Suppressor macrophage treated with lipopolysaccharide for 4 hours (primary cell): ENCODE measurements at regions not wholly inside any gene's neighbourhood (a gene's known extent, or its start where the extent isn't known, plus 50 kb on each side); places are given as distances from the start of the nearest gene placed in this dataset.

Experiments used
- DNase-seq: peaks from one replicate; pipeline ENCODE4 v3.0.0-alpha.2; 2020

DNA sequence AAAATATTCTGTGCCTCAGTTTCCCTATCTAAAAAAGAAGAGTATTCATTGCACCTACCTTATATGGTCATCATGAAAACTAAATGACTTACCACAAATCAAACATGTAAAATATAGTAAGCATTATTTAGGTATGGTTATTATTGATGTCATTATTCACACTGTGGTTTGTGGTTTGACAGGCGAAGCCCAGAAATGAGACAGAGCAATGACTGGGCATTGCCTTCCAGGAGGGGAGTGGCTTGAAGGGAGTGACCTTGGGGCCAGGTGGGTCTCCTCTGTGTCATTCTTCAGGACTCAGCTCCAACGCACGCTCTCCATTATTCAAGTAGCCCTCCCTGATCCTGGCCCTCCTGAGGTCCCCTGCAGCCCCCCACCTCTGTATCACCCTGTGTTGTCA, 133.7 kb downstream of the DMRTA2 start:
- no peak for DNase-seq

DNA sequence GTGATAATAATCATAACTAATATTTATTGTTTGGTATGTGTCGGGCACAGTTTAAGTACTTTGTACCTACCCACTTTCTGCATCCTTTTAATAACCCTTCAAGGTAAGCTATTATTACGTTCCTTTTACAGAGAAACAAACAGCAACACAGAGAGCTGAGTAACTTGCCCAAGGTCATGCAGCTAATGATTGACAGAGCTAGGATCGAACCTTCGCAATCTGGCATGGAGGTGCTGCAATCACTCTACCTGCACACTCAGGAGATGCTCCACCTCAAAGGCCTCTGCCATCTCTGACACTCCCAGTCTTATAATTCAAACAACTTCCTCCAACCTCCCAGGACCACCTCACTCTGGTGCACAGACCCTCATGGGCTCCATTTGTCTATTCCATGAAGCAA, 137.2 kb downstream of the DMRTA2 start:
- DNase-seq = no peak

DNA sequence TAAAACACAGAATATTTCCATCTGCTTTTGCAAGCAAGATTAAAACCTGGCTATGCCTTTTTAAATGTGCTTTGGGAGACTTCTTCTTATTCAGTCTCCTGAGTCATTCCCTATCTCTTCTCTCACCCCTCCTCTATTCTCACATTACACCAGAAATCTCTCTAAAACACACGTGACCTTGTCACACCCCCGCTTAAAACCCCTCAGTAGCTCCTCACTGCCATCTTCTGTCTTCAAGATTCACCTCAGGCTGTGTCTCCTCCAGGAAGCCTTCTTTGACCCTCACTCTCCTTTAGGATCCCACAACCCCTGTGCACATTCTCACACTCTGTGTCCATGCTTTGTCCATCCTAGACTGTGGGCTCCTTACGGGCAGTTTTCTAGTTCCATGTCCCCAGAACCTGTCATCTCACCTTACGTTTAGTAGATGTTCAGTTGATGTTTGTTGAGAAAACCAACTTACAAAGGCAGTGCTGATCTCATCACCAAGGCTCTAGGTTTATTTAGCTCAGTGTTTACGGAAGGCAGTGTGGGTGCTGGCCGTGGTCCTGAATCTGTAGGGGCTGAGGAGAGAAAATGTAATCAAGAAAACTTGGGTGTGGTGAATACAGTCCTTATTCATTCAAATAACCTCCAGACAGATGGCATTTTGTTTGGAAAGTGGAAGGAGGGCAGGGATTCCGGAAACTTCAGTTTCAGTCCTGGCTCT, 143.5 kb downstream of the DMRTA2 start:
- DNase-seq = peak; percentile 6

DNA sequence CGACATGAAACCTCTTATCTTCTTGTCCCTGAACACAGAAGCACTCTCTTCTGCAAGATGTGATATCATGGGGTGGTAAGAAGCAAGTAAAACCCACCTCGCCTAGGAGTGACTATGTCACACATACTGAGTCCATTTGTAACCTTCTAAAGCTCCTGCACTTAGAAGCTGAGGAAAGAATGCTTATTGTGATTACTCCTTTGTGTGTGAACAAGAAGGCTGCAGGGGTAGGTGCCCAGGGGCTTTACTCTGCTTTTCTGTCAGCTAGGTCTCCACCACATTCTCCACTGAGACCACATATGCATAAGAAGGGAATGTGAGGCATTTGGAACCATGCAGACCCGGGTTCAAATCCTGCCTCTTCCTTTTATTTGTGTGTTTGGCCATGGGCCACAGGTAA, 144.3 kb downstream of the DMRTA2 start:
- no peak for DNase-seq

DNA sequence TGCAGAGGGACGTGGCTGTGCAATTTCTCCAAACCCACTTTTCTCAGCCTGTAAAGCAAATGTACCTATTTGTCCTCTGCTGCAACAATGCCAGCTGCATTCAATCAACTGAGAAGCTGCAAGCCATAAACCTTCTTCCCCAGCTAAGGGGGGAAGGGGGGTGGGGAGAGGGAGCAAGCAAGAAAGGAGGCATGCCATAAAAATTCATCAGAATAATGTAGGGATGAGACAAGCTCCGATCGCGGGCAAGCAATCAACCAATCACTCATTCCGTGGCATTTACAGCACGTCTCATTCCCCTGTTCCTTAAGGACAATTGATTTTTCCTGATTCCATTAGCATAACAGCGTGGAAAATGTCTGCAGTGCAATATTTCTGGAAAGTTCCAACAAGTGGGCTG, 144.8 kb downstream of the DMRTA2 start:
- DNase-seq = no peak

DNA sequence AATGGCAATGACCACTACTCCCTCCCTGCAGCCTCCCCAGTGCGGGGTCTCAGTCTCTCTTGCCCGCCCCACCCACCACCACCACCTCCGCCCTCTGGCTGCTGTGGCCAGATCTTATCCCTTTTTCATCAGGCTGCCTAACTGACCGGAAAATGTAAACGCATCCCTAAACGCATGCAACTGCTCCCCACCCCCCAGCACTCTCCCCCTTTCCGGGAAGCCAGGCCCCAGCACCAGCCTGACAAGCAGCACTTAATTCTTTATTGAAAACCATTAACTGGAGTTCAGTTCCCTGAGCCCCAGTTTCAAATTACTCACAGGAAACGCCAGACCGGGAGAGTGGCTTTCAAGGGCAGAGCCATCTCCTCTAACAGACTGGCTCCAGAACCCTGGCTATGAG, 147.7 kb downstream of the DMRTA2 start:
- DNase-seq = no peak

DNA sequence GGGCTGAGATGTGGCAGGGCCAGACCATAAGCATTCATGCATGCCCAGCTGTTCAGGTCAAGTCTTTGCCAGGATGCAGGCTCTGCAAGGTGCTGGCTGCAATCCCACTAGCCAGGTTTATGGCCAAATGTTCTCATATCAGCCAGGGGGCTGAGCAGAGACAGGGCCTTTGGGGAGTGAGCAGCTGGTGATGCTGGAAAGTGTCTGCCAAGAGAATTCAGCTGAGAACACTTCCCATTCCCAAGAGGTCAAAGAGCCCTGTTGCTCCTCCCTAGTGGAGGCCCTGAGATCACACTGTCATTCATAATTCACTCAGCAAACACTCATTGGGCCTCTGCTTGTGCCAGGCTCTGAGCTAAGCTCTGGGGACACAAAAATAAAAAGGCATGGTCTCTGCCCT, 150.3 kb downstream of the DMRTA2 start:
- no peak for DNase-seq

DNA sequence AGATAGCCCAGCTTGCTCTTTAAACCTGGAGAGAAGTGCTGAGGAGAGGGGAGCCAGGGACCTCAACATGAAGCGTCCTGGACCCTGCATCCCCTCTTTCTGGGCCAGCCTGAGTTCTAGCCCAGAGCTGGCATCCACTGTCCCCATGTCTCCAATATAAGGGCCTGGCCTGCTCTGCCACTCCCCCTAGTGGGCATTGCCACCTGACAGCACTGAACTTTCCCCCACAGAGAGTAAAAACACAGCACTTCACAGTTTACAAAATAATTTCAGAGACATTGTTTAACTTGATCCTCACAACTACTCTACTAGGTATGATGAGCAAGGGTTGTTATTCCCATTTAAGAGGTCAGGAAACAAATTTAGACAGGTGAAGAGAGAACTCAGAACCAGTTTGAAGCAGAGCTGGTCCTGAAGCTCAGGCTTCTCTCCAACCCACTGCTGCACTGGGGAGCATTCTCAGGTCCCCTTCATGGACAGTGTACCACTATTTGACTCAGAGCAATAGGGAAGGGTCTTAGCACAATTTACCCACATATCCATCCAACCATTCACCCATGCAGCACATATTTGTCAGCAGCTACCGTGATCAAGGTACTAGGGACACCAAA, 151.2 kb downstream of the DMRTA2 start:
- DNase-seq = peak; percentile 67

DNA sequence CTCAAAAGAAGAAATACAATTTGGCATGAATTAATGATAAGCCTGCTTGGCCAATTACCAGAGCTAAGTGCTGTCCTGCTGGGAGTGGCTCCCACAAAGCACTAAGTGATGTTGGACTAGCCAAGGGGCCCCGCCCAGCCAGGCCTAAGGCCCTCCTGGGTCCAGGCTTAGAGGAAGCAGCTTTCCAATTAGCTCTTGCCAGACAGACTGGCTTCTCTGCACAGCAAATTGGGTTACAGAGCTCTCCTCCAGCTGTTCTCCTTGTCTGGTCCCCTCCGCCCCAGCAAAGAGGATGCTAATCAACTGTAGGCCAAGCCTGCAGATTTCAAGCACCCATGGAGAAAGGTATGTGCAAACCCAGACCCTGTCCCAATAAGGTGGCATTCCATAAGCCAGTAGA, 151.9 kb downstream of the DMRTA2 start:
- no peak for DNase-seq

DNA sequence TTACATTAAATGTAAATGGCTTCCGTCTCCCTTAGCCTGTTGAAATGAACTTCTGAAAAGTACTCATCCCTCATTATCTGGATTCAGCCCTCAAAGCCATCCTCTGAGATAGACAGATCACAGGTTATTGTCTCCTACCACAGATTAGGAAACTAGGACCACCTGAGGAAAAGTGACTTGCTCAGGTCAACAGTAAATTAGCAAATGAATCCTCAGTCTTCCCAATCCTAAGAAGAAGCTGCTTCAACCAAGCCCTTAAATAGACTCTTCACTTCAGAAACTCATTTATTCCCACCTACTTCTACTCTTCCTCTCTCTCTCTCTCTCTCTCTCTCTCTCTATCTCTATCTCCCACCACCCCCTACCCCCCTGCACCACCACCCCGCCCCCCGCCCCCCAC, 152.3 kb downstream of the DMRTA2 start:
- no peak for DNase-seq

DNA sequence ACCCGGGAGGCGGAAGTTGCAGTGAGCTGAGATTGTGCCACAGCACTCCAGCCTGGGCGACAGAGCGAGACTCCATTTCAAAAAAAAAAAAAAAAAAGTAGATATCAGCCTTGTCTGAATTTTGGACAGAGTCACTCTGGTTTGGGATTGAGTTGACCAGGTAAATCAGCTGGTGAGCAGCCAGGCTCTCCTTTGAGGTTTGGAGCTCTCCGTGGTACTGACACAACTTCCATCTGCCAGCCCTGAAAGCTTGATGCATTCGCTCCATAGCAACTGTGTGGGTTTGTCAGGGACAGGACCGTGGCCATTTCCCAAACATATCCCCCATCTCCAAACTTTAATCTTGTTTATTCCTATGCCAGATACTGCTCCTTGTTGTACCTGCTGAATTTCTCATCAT, 155.2 kb downstream of the DMRTA2 start:
- no peak for DNase-seq

DNA sequence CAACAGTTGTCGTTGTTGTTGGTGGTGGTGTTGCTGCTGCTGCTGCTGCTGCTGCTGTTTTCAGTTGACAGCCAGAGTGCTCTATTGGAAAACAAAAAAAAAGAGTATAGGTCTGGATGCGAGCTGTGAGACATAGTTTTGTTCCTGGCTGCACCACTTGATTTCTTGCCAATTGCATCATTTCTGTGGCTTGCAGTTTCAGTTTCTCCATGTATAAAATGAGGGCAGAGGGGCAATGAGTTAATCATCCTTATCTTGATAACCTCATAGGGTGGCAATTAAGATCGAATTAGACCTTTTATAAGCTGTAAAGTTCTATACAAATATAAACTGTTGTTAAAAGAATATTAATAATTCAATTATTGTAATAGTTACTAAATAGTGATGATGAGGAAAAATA, 156.7 kb downstream of the DMRTA2 start:
- peak; percentile 67 for DNase-seq

DNA sequence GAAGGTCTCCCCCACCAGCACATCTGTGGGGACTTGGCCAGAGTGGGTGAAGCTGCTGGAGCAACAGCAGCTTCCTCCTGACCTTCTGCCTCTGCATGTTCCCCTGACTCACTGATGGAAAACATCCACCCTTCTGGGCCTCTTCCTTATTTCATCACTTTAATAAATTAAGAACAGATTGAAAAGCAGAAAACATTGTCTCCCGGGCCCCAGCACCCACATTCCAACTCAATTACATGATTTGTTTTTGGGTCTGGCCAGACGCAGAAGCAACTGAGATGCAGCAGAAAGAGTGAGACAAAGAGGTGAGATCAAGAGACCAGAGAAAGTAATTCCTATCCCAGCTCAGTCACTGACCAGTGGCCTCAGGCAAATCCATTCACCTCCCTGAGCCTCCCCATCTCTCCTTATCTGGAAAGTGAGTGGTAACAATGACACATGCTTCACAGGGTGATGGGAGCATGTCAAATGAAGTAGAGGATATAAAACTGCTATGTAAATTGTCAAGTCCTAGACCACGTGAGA, 157.1 kb downstream of the ELAVL4 start:
- DNase-seq = peak; percentile 65

DNA sequence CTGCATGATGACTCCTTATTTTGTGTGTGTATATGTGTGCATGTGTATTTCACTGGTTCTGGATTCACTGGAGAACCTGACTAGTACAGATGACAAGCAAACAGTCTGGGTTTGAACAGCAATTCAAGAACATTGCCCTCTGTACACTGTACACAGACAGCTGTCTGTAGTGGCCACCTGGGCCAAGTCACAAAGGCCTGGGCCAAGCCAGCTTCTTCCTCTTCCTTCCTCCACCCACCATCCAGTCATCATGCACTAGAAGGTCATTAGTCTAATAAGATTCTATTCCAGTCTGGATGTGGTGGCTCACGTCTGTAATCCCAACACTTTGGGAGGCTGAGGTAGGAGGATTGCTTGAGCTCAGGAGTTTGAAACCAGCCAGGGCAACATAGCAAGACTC, 155.9 kb downstream of the ELAVL4 start:
- DNase-seq = peak; percentile 17

DNA sequence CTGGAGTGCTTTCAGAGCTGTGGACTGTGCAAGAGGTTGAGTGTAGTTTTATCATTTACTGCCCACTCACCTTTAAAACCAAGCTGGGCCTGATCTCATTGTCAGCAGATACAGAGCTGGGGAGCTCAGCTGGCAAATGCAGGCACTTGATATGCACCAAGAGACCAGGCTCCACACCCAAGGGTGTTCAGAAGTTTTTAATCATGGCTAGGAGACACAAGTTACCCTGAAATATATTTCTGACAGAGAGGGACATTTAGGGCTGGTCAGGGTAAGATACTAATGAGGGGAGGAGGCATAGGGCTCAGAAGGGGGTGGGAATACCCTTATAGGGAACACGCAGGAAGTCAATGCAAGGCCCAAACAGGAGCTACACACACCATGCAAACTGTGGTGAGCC, 153.7 kb downstream of the ELAVL4 start:
- no peak for DNase-seq

DNA sequence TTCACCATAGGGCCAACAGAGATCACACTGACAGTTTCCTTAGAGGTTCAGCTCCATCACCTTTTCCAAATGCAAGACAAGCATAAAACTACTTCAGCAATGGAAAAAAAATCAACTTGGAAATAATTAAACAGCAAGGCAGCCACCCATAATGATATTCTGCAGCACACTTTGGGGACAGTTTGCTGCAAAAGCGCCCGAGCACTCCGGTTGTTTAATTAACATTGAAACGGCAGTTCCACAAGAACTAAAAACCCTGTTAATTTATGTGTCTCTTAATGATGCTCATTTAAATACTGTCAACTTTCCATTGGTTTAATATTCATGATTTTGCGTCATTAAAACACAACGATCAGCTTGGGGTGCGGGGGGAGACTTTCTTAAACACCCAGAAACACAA, 153.2 kb downstream of the ELAVL4 start:
- DNase-seq = no peak

DNA sequence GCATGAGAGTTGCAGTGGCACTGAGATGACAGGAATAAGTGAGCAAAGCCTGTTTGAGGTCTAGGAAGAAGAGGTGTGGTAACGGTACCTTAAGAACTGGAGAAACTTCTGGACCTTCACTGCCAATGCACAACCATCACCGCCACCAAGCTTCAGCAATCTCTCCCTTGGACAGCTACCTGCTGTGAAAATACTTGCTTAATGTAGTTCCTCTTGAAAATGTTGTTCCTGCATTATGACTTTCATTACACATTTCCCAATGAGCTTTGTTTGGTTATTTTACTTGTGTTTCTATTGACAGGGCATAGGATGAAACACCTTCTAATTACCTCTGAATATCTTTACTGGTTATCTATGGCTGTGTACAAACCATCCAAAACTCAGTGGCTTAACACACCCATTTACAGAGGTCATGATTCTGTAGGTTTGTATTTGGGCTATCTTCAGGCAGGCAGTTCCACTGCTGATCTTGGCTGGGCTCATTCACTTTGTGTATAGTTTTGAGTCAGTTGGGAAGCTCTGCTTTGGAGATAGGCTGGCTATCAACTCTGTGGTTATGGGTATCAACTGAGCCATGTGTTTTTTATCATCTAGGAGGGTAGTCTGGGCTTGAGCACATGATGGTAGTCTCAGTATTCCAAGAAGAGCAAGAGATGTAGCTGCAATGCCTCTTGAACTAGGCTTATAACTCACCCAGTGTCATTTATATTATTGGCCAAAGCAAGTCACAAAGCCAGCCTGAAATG, 149.4 kb downstream of the ELAVL4 start:
- DNase-seq = no peak

DNA sequence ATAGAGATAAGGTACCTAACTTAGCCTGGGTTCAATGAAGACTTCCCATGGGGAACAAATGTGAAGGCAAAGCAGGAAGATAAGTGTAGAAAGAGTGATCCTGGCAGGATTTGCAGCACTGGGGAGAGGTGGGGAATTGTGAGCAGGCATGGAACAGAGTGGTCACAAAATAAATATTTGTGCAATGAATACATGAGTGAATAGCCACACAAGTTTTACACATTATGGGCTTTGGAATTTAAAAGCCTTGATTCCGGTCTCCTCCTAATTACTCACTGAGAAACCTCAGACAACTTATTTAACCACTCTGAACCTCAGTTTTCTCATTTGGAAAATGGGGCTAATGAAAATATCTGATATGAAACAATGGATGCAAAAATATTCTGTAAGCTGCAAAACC, 148.3 kb downstream of the ELAVL4 start:
- DNase-seq = no peak
